ENCODE measurements at regions not wholly inside any gene's neighbourhood (a gene's known extent, or its start where the extent isn't known, plus 50 kb on each side); places are given as distances from the start of the nearest gene placed in this dataset.

DNA sequence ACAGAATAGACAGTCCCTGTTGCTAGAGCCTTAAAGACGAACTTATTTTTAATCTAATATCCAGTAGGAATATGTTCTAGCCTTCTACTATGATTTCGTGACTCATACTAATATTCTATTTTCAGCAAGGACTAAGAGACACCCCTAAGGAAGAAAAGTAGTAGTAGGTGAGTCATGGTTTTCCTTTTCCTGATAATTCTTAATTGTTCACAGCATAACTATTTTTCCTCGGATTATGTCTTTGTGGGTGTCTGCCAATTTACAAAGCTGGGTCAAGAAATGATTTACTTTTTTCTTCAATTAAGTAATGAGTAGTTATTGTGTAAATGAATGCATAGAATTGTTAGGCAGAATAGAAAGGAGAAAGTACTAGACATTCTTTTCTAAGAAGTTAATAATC lies 292.2 kb downstream of the TOX3 start:
- no peaks in the 10 kb centered on the region for H3K27me3 ChIP-seq (replicated peaks in 1 of 2; ENCODE audit: control insufficient read depth in 2 of 2, extremely low read depth in 1 of 2, insufficient read depth in 2 of 2, low read length in 1 of 2)
- no peak for ATAC-seq (replicated peaks in 1 of 4)
- CTCF ChIA-PET: no interaction called here
- no peaks in the 10 kb centered on the region for H3K36me3 Mint-ChIP-seq
- H3K4me3 Mint-ChIP-seq: no peak overlapping the region
- no peak overlapping the region for H3K27ac ChIP-seq (ENCODE audit: low read length)
- no peak for DNase-seq
- H3K9me3 Mint-ChIP-seq: peaks cover 2 to 5% (median 4%) of the 10 kb centered on the region in 3 donors
- no peaks in the 10 kb centered on the region for H3K36me3 ChIP-seq (ENCODE audit: control insufficient read depth in 2 of 2, extremely low read depth in 1 of 2, insufficient read depth in 1 of 2, low read length in 1 of 2)
- no peaks in the 10 kb centered on the region for H3K27me3 Mint-ChIP-seq
- H3K4me3 ChIP-seq (ENCODE audit: control insufficient read depth in 1 of 2, extremely low read depth in 1 of 2, low read length in 1 of 2): no peak overlapping the region
- no peaks in the 10 kb centered on the region for H3K4me1 Mint-ChIP-seq
- no peak overlapping the region for H3K27ac Mint-ChIP-seq
- H3K9me3 ChIP-seq: no peaks in the 10 kb centered on the region
- no CpG with 5 or more reads among the region's 3 CpGs for WGBS (ENCODE audit: insufficient coverage)
- no peaks in the 10 kb centered on the region for H3K4me1 ChIP-seq (ENCODE audit: control insufficient read depth in 1 of 2, extremely low read depth in 1 of 2, insufficient read depth in 2 of 2, low read length in 2 of 2)
- POLR2A ChIA-PET: no interaction called here

DNA sequence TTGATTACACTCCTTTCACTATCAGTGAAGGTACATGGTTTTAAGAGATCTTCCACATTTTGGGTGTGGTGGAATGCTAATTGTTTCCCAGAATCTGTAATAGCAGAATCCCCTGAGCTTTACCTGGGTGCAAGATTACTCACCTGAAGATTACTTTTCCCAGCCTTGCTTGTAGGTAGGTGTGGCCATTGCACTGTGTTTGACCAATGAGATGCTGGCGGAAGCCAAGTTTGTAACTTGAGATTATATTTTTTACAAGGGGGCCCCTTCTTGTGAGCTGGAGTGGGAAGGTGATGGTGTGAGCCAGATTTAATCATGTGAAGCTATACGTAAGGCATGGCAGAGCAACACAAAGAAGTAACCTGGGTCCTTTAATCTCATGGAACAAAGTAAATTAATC lies 294.3 kb downstream of the TOX3 start:
- Histone ChIP-seq H3K27ac (ENCODE audit: low read length) (no peak overlapping the region), H3K36me3 (ENCODE audit: control insufficient read depth in 2 of 2, extremely low read depth in 1 of 2, insufficient read depth in 1 of 2, low read length in 1 of 2) (no peaks in the 10 kb centered on the region), H3K27me3 (replicated peaks in 1 of 2; ENCODE audit: control insufficient read depth in 2 of 2, extremely low read depth in 1 of 2, insufficient read depth in 2 of 2, low read length in 1 of 2) (no peaks in the 10 kb centered on the region), H3K9me3 (no peaks in the 10 kb centered on the region), H3K4me3 (ENCODE audit: control insufficient read depth in 1 of 2, extremely low read depth in 1 of 2, low read length in 1 of 2) (no peak overlapping the region), H3K4me1 (ENCODE audit: control insufficient read depth in 1 of 2, extremely low read depth in 1 of 2, insufficient read depth in 2 of 2, low read length in 2 of 2) (no peaks in the 10 kb centered on the region)
- POLR2A ChIA-PET: no interaction called here
- Mint-ChIP-seq H3K9me3 (peaks cover 8 to 15% (median 9%) of the 10 kb centered on the region in 3 donors), H3K4me1 (no peaks in the 10 kb centered on the region), H3K4me3 (no peak overlapping the region), H3K36me3 (no peaks in the 10 kb centered on the region), H3K27ac (no peak overlapping the region), H3K27me3 (no peaks in the 10 kb centered on the region)
- CTCF ChIA-PET: no interaction called here
- WGBS (ENCODE audit: insufficient coverage): no CpG with 5 or more reads among the region's 2 CpGs
- DNase-seq (no peak), ATAC-seq (replicated peaks in 1 of 4) (no peak)

DNA sequence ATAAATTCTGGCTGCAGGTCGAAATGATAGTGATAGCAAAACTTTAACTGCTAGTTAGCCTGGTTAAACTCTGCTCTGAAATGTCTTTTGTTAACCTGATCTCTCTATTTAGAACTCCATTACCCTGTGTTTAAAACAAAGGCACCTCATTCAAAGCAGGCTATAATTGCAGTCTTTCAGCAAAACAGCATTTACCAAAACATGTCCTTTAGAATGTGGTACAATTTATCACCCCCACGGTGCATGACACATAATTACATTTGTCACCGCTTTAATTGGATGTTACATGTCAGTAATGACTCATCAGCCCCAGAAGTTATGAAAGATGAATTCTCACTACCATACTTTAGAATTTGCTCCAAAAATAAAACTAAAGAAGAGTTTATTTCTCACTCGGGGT lies 295.4 kb downstream of the TOX3 start:
- no peak overlapping the region for H3K27ac Mint-ChIP-seq
- 0% methylated on average over 1 of the region's 4 CpGs for WGBS (ENCODE audit: insufficient coverage)

DNA sequence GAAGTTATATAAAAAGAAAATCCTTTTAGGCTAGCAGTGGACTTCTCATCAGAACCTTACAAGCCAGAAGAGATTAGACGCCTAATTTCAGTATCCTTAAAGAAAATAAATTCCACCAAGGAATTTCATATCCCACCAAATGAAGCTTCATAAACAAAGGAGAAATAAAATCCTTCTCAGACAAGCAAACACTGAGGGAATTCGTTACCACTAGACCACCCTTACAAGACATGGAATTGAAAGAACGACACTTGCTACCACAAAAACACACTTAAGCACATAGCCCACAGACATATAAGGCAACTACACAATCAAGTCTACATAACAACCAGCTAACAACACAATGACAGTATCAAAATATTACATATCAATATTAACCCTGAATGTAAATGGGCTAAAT lies 299.2 kb downstream of the TOX3 start:
- POLR2A ChIA-PET: no interaction called here
- Histone ChIP-seq H3K9me3 (no peaks in the 10 kb centered on the region), H3K27me3 (replicated peaks in 1 of 2; ENCODE audit: control insufficient read depth in 2 of 2, extremely low read depth in 1 of 2, insufficient read depth in 2 of 2, low read length in 1 of 2) (no peaks in the 10 kb centered on the region), H3K4me1 (ENCODE audit: control insufficient read depth in 1 of 2, extremely low read depth in 1 of 2, insufficient read depth in 2 of 2, low read length in 2 of 2) (no peaks in the 10 kb centered on the region), H3K36me3 (ENCODE audit: control insufficient read depth in 2 of 2, extremely low read depth in 1 of 2, insufficient read depth in 1 of 2, low read length in 1 of 2) (no peaks in the 10 kb centered on the region), H3K4me3 (ENCODE audit: control insufficient read depth in 1 of 2, extremely low read depth in 1 of 2, low read length in 1 of 2) (no peak overlapping the region), H3K27ac (ENCODE audit: low read length) (no peak overlapping the region)
- Mint-ChIP-seq H3K27me3 (no peaks in the 10 kb centered on the region), H3K27ac (no peak overlapping the region), H3K4me1 (no peaks in the 10 kb centered on the region), H3K4me3 (no peak overlapping the region), H3K36me3 (no peaks in the 10 kb centered on the region), H3K9me3 (peaks cover 13 to 27% (median 23%) of the 10 kb centered on the region in 3 donors)
- 83% methylated on average over 3 of the region's 3 CpGs for WGBS (ENCODE audit: insufficient coverage)
- DNase-seq: no peak
- ATAC-seq (replicated peaks in 1 of 4): no peak
- CTCF ChIA-PET: no interaction called here

More for the DNA sequence above, 295.4 kb downstream of the TOX3 start:
- Mint-ChIP-seq H3K9me3 (peaks cover 9 to 27% (median 13%) of the 10 kb centered on the region in 3 donors), H3K36me3 (no peaks in the 10 kb centered on the region), H3K4me1 (no peaks in the 10 kb centered on the region), H3K27me3 (no peaks in the 10 kb centered on the region), H3K4me3 (no peak overlapping the region)
- no peak for ATAC-seq (replicated peaks in 1 of 4)
- DNase-seq: no peak
- ChIA-PET CTCF (no interaction called here), POLR2A (no interaction called here)
- no peaks in the 10 kb centered on the region for H3K27me3 ChIP-seq (replicated peaks in 1 of 2; ENCODE audit: control insufficient read depth in 2 of 2, extremely low read depth in 1 of 2, insufficient read depth in 2 of 2, low read length in 1 of 2)
- H3K27ac ChIP-seq (ENCODE audit: low read length): no peak overlapping the region
- no peaks in the 10 kb centered on the region for H3K36me3 ChIP-seq (ENCODE audit: control insufficient read depth in 2 of 2, extremely low read depth in 1 of 2, insufficient read depth in 1 of 2, low read length in 1 of 2)
- no peaks in the 10 kb centered on the region for H3K9me3 ChIP-seq
- H3K4me3 ChIP-seq (ENCODE audit: control insufficient read depth in 1 of 2, extremely low read depth in 1 of 2, low read length in 1 of 2): no peak overlapping the region
- no peaks in the 10 kb centered on the region for H3K4me1 ChIP-seq (ENCODE audit: control insufficient read depth in 1 of 2, extremely low read depth in 1 of 2, insufficient read depth in 2 of 2, low read length in 2 of 2)

DNA sequence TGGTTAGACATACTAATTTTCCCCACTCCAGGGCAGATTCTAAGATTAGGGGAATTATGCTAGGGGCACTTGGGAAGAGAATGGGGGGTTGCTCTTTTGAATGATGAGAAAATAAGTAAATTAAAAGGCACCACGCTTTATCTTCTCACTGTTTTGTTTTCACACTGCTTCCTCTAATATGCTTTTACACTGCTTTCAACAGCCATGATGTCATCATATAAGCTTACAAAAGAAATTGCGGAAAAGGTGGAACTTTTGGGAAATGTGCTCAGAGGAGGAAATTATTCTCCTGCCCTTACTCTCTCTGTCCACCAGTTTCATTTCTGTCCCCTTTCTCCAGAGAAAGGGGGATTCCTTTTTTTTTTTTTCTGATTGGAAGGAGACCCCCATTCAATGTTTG lies 308.2 kb downstream of the TOX3 start:
- Histone ChIP-seq H3K4me3 (ENCODE audit: control insufficient read depth in 1 of 2, extremely low read depth in 1 of 2, low read length in 1 of 2) (no peak overlapping the region), H3K36me3 (ENCODE audit: control insufficient read depth in 2 of 2, extremely low read depth in 1 of 2, insufficient read depth in 1 of 2, low read length in 1 of 2) (no peaks in the 10 kb centered on the region), H3K4me1 (ENCODE audit: control insufficient read depth in 1 of 2, extremely low read depth in 1 of 2, insufficient read depth in 2 of 2, low read length in 2 of 2) (no peaks in the 10 kb centered on the region), H3K9me3 (no peaks in the 10 kb centered on the region), H3K27ac (ENCODE audit: low read length) (no peak overlapping the region), H3K27me3 (replicated peaks in 1 of 2; ENCODE audit: control insufficient read depth in 2 of 2, extremely low read depth in 1 of 2, insufficient read depth in 2 of 2, low read length in 1 of 2) (no peaks in the 10 kb centered on the region)
- H3K27ac Mint-ChIP-seq: no peak overlapping the region
- ChIA-PET POLR2A (interaction anchor here in 1 of 2 donors (0.7 kb wide), 1 partner anchor 355 kb away, joined by 3 read pairs; no protein-coding TSS in a partner anchor), CTCF (no interaction called here)
- H3K4me3 Mint-ChIP-seq: no peak overlapping the region
- ATAC-seq (replicated peaks in 1 of 4) (no peak), DNase-seq (no peak)
- no CpG with 5 or more reads among the region's 2 CpGs for WGBS (ENCODE audit: insufficient coverage)
- H3K9me3 Mint-ChIP-seq: peaks cover 4 to 7% (median 4%) of the 10 kb centered on the region in 3 donors
- no peaks in the 10 kb centered on the region for H3K27me3 Mint-ChIP-seq
- no peaks in the 10 kb centered on the region for H3K36me3 Mint-ChIP-seq
- no peaks in the 10 kb centered on the region for H3K4me1 Mint-ChIP-seq

DNA sequence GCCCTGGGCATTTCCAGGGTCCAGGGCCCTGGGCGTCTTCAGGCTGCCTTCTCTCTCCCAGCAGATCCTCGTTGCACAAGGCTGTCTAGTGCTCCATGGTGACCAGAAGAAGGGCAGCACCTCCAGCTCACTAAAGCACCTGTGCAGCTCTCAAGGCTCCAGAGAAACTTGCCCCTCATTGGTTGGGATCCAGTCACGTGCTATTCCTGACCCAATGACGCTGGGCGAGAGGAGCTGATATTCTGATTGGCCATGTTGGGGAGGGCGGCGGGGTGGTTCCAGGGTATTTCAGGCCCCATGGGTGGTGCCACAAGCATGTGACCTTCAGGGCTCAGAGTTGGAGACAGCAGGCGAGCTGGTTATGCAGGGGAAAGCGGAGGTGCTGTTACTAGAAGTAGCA lies 309.1 kb downstream of the TOX3 start:
- no peak overlapping the region for H3K27ac ChIP-seq (ENCODE audit: low read length)
- Mint-ChIP-seq H3K36me3 (no peaks in the 10 kb centered on the region), H3K27ac (no peak overlapping the region), H3K9me3 (peaks cover 3 to 9% (median 4%) of the 10 kb centered on the region in 3 donors), H3K27me3 (no peaks in the 10 kb centered on the region), H3K4me3 (no peak overlapping the region), H3K4me1 (no peaks in the 10 kb centered on the region)
- no peaks in the 10 kb centered on the region for H3K4me1 ChIP-seq (ENCODE audit: control insufficient read depth in 1 of 2, extremely low read depth in 1 of 2, insufficient read depth in 2 of 2, low read length in 2 of 2)
- H3K9me3 ChIP-seq: no peaks in the 10 kb centered on the region
- H3K36me3 ChIP-seq (ENCODE audit: control insufficient read depth in 2 of 2, extremely low read depth in 1 of 2, insufficient read depth in 1 of 2, low read length in 1 of 2): no peaks in the 10 kb centered on the region
- H3K27me3 ChIP-seq (replicated peaks in 1 of 2; ENCODE audit: control insufficient read depth in 2 of 2, extremely low read depth in 1 of 2, insufficient read depth in 2 of 2, low read length in 1 of 2): peaks cover 0 to 1% of the 10 kb centered on the region in 2 experiments
- H3K4me3 ChIP-seq (ENCODE audit: control insufficient read depth in 1 of 2, extremely low read depth in 1 of 2, low read length in 1 of 2): no peak overlapping the region
- no peak for ATAC-seq (replicated peaks in 1 of 4)
- CTCF ChIA-PET: no interaction called here
- 82% methylated on average over 9 of the region's 9 CpGs for WGBS (ENCODE audit: insufficient coverage)
- DNase-seq: no peak
- POLR2A ChIA-PET: no interaction called here

DNA sequence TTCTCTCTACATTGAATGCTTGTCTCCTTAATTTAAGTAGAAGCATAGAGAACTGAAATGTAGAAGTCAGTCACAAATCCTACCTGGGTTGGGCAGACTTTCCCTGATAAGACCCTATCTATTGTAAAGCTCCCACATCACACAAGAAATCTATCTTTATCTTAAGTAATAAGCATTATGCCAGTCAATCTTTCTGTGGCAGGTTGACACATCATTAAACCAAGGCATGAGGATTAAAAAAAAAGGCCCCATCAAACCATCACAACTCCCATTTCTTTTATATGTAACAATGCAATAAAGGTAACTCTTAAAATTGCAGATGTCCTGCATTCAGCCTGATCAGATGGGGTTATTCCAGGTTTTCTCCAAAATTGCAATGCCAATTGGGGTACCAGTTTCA lies 311.8 kb downstream of the TOX3 start:
- peaks cover 0 to 2% of the 10 kb centered on the region in 2 experiments for H3K27me3 ChIP-seq (replicated peaks in 1 of 2; ENCODE audit: control insufficient read depth in 2 of 2, extremely low read depth in 1 of 2, insufficient read depth in 2 of 2, low read length in 1 of 2)
- peaks cover 3 to 9% (median 4%) of the 10 kb centered on the region in 3 donors for H3K9me3 Mint-ChIP-seq
- no peaks in the 10 kb centered on the region for H3K36me3 ChIP-seq (ENCODE audit: control insufficient read depth in 2 of 2, extremely low read depth in 1 of 2, insufficient read depth in 1 of 2, low read length in 1 of 2)
- no peak overlapping the region for H3K4me3 Mint-ChIP-seq
- no peaks in the 10 kb centered on the region for H3K36me3 Mint-ChIP-seq
- no peaks in the 10 kb centered on the region for H3K9me3 ChIP-seq
- H3K4me3 ChIP-seq (ENCODE audit: control insufficient read depth in 1 of 2, extremely low read depth in 1 of 2, low read length in 1 of 2): no peak overlapping the region
- H3K4me1 ChIP-seq (ENCODE audit: control insufficient read depth in 1 of 2, extremely low read depth in 1 of 2, insufficient read depth in 2 of 2, low read length in 2 of 2): no peaks in the 10 kb centered on the region
- no peaks in the 10 kb centered on the region for H3K27me3 Mint-ChIP-seq
- no peak overlapping the region for H3K27ac Mint-ChIP-seq
- ChIA-PET CTCF (no interaction called here), POLR2A (interaction anchor here in 1 of 2 donors (0.7 kb wide), 1 partner anchor 28 kb away, joined by 3 read pairs; no protein-coding TSS in a partner anchor)
- no peaks in the 10 kb centered on the region for H3K4me1 Mint-ChIP-seq
- no peak overlapping the region for H3K27ac ChIP-seq (ENCODE audit: low read length)
- ATAC-seq (replicated peaks in 1 of 4) (no peak), DNase-seq (no peak)
